Left hindlimb (tissue), 1 donor: ENCODE measurements at regions not wholly inside any gene's neighbourhood (a gene's known extent, or its start where the extent isn't known, plus 50 kb on each side); places are given as distances from the start of the nearest gene placed in this dataset.
"Not testable (repeated sequence)": the region's sequence is repeated elsewhere in the genome, so short reads cannot be mapped to it uniquely, and the experiment has no call there.

Experiments
- DNase-seq: peaks from one replicate; pipeline ENCODE4 v3.0.0-alpha.2; 2018

- no peak for DNase-seq
These were observed 724.6 kb upstream of the NRP1 start for GRCh38 chr10:34058845-34059614.

- DNase-seq: not testable (repeated sequence)
These were observed 721.0 kb upstream of the NRP1 start for GRCh38 chr10:34055410-34055985.

- no peak for DNase-seq
These were observed 715.4 kb upstream of the NRP1 start for GRCh38 chr10:34049887-34050286.

- no peak for DNase-seq
These were observed 715.0 kb upstream of the NRP1 start for GRCh38 chr10:34049469-34049868.

- DNase-seq: no peak
These were observed 712.9 kb upstream of the NRP1 start for GRCh38 chr10:34047389-34047788.

- no peak for DNase-seq
These were observed 712.1 kb upstream of the NRP1 start for GRCh38 chr10:34046506-34047034.

- no peak for DNase-seq
These were observed 711.2 kb upstream of the NRP1 start for GRCh38 chr10:34045571-34046190.

- no peak for DNase-seq
These were observed 707.4 kb upstream of the NRP1 start for GRCh38 chr10:34041871-34042270.

GRCh38 chr10:34037499-34037898, 703.0 kb upstream of the NRP1 start:
- DNase-seq: no peak

GRCh38 chr10:34035241-34035790, 700.8 kb upstream of the NRP1 start:
- DNase-seq: not testable (repeated sequence)

- no peak for DNase-seq
These were observed 698.6 kb upstream of the NRP1 start for GRCh38 chr10:34033078-34033477.

GRCh38 chr10:34032564-34032963, 698.1 kb upstream of the NRP1 start:
- no peak for DNase-seq

- DNase-seq: peak; percentile 48
These were observed 696.9 kb upstream of the NRP1 start for GRCh38 chr10:34031400-34031799.

GRCh38 chr10:34029455-34029854, 695.0 kb upstream of the NRP1 start:
- DNase-seq: no peak

- no peak for DNase-seq
These were observed 694.5 kb upstream of the NRP1 start for GRCh38 chr10:34028936-34029335.

GRCh38 chr10:34024693-34025425, 690.4 kb upstream of the NRP1 start:
- peak; percentile 45 for DNase-seq

- DNase-seq: no peak
These were observed 689.8 kb upstream of the NRP1 start for GRCh38 chr10:34024282-34024681.

GRCh38 chr10:34022195-34022594, 687.7 kb upstream of the NRP1 start:
- DNase-seq: no peak

GRCh38 chr10:34018784-34019183, 684.3 kb upstream of the NRP1 start:
- no peak for DNase-seq

- no peak for DNase-seq
These were observed 683.7 kb upstream of the NRP1 start for GRCh38 chr10:34018129-34018528.

GRCh38 chr10:34017281-34017680, 682.8 kb upstream of the NRP1 start:
- no peak for DNase-seq

- DNase-seq: no peak
These were observed 682.1 kb upstream of the NRP1 start for GRCh38 chr10:34016576-34016975.

GRCh38 chr10:34015700-34016099, 681.2 kb upstream of the NRP1 start:
- no peak for DNase-seq
